SK-N-SH (cell line): ENCODE measurements at regions not wholly inside any gene's neighbourhood (a gene's known extent, or its start where the extent isn't known, plus 50 kb on each side); places are given as distances from the start of the nearest gene placed in this dataset.

Experiments used
- CTCF ChIA-PET: fragments of 300-600, 350-600 bp; formaldehyde crosslinking; extraction: SDS; loops from one replicate; lab custom pipeline; 2021; lab: Yijun Ruan, JAX
- POLR2A ChIA-PET: fragments of 350-600 bp; sonication (Branson Sonifier 250); formaldehyde crosslinking; extraction: SDS; loops from one replicate; lab custom pipeline; 2020; ENCODE audit warnings: antibody characterized with exemption, inconsistent platforms; lab: Yijun Ruan, JAX
- DNase-seq: peaks from one replicate; pipeline ENCODE4 v3.0.0; 2012
- H2AFZ ChIP-seq: fragments of 200-600 bp; sonication (generic); 2 replicates; pipeline ENCODE4 v1.8.1; 2016; ENCODE audit warnings: antibody characterized with exemption, mild to moderate bottlenecking, low read depth
- H3F3A ChIP-seq: fragments of 200-600 bp; sonication (generic); replicated peaks from 2 replicates; pipeline ENCODE3; 2016; ENCODE audit warnings: antibody characterized with exemption, mild to moderate bottlenecking; ENCODE audit not compliant: insufficient read depth
- H3K27ac ChIP-seq, 2 experiments: fragments of 200-500 bp in 1 of 2; fragments of 200-600 bp in 1 of 2; sonication (Bioruptor generic) in 1 of 2; sonication (generic), shearing (Covaris generic) in 1 of 2; 2 replicates each; pipeline versions ENCODE4 v1.5.1 to v1.6.1; 2014 to 2016; ENCODE audit warnings: low read depth in 2 of 2, inconsistent platforms in 1 of 2, low read length in 1 of 2, mild to moderate bottlenecking in 1 of 2, mixed read lengths in 1 of 2
- H3K27me3 ChIP-seq: fragments of 200-600 bp; sonication (generic), shearing (Covaris generic); 2 replicates; pipeline ENCODE4 v1.6.1; 2016; ENCODE audit warnings: mixed run types; ENCODE audit not compliant: insufficient read depth
- H3K36me3 ChIP-seq, 2 experiments: fragments of 200-500 bp in 1 of 2; fragments of 200-600 bp in 1 of 2; sonication (Bioruptor generic) in 1 of 2; sonication (generic) in 1 of 2; replicated peaks in 1 of 2; 2 replicates each; pipeline versions ENCODE3 to v1.5.1; 2014 to 2016; ENCODE audit warnings: low read length in 1 of 2, mild to moderate bottlenecking in 1 of 2; ENCODE audit not compliant: insufficient read depth in 2 of 2, control insufficient read depth in 1 of 2
- H3K4me1 ChIP-seq, 2 experiments: fragments of 200-500 bp in 1 of 2; fragments of 200-600 bp in 1 of 2; sonication (Bioruptor generic) in 1 of 2; sonication (generic), shearing (Covaris generic) in 1 of 2; 2 replicates each; pipeline versions ENCODE4 v1.5.1 to v1.6.1; 2014 to 2016; ENCODE audit warnings: low read depth in 1 of 2, low read length in 1 of 2, mixed run types in 1 of 2; ENCODE audit not compliant: insufficient read depth in 2 of 2, control insufficient read depth in 1 of 2
- H3K4me2 ChIP-seq: fragments of 200-600 bp; sonication (generic), shearing (Covaris generic); 2 replicates; pipeline ENCODE4 v1.6.1; 2017; ENCODE audit warnings: mixed run types
- H3K4me3 ChIP-seq, 2 experiments: fragments of 200-500 bp in 1 of 2; fragments of 200-600 bp in 1 of 2; sonication (Bioruptor generic) in 1 of 2; sonication (generic), shearing (Covaris generic) in 1 of 2; 2 replicates each; pipeline versions ENCODE4 v1.5.1 to v1.8.1; 2014 to 2016; ENCODE audit warnings: low read depth in 2 of 2, inconsistent platforms in 1 of 2, low read length in 1 of 2, mild to moderate bottlenecking in 1 of 2, mixed read lengths in 1 of 2, moderate library complexity in 1 of 2
- H3K79me2 ChIP-seq: fragments of 200-600 bp; sonication (generic); 2 replicates; pipeline ENCODE4 v1.8.1; 2017; ENCODE audit warnings: mild to moderate bottlenecking; ENCODE audit not compliant: insufficient read depth
- H3K9ac ChIP-seq: fragments of 200-600 bp; sonication (generic); 2 replicates; pipeline ENCODE4 v1.6.1; 2017; ENCODE audit warnings: mixed run types
- H3K9me2 ChIP-seq: fragments of 200-600 bp; sonication (generic); 2 replicates; pipeline ENCODE4 v1.6.1; 2017; ENCODE audit warnings: mixed run types
- H3K9me3 ChIP-seq: fragments of 200-600 bp; sonication (generic); 2 replicates; pipeline ENCODE4 v1.6.1; 2017; ENCODE audit warnings: mixed run types, mild to moderate bottlenecking, moderate library complexity
- H4K20me1 ChIP-seq: fragments of 200-600 bp; sonication (generic); 2 replicates; pipeline ENCODE4 v1.6.1; 2017; ENCODE audit warnings: mild to moderate bottlenecking, mixed run types; ENCODE audit not compliant: insufficient read depth
- CHD2 ChIP-seq: fragments of 150-350 bp; IDR thresholded peaks from 2 replicates; pipeline ENCODE4 v1.6.1; 2018; ENCODE audit warnings: low read length; ENCODE audit not compliant: partially characterized antibody
- EZH2phosphoT487 ChIP-seq: fragments of 200-600 bp; sonication (generic); IDR thresholded peaks from 2 replicates; pipeline ENCODE4 v1.6.1; 2017; ENCODE audit warnings: low read depth, mixed run types, mild to moderate bottlenecking, antibody characterized with exemption, moderate library complexity, borderline replicate concordance
- FOXJ3 ChIP-seq: sonication (generic); formaldehyde crosslinking; IDR thresholded peaks from 2 replicates; pipeline ENCODE4 v1.5.1; 2020; ENCODE audit warnings: mild to moderate bottlenecking, missing genetic modification reagents
- JUND ChIP-seq: IDR thresholded peaks from 2 replicates; pipeline ENCODE4 v1.4.0; 2012
- MXI1 ChIP-seq: IDR thresholded peaks from 2 replicates; pipeline ENCODE4 v1.6.1; 2012; ENCODE audit warnings: mild to moderate bottlenecking, low read depth, low read length, improper control_type of control experiment
- NFIC ChIP-seq: IDR thresholded peaks from 2 replicates; pipeline ENCODE4 v1.4.0; 2012; ENCODE audit warnings: borderline replicate concordance
- PBX3 ChIP-seq: IDR thresholded peaks from 2 replicates; pipeline ENCODE4; 2012
- RXRA ChIP-seq: IDR thresholded peaks from 2 replicates; pipeline ENCODE4 v1.4.0; 2012; ENCODE audit warnings: low read depth, mild to moderate bottlenecking, borderline replicate concordance
- TEAD4 ChIP-seq: IDR thresholded peaks from 2 replicates; pipeline ENCODE4 v1.4.0; 2012; ENCODE audit warnings: mild to moderate bottlenecking, borderline replicate concordance; ENCODE audit not compliant: insufficient read depth
- WGBS: methylation state at CpG from one replicate; pipeline ENCODE4 v1.1.6; 2017; ENCODE audit warnings: low lambda C conversion rate; 5-methylcytosine and 5-hydroxymethylcytosine counted together
- TF ChIP-seq, protein P1 (sequence below): fragments of 150-350 bp; IDR thresholded peaks from 2 replicates; pipeline ENCODE4 v1.6.1; 2016; ENCODE audit warnings: mild to moderate bottlenecking, low read depth, low read length
- TF ChIP-seq, protein P2 (sequence below): IDR thresholded peaks from 2 replicates; pipeline ENCODE4 v1.6.1; 2012; ENCODE audit warnings: mild to moderate bottlenecking, low read depth, low read length, moderate library complexity
- TF ChIP-seq, protein P3 (sequence below): IDR thresholded peaks from 2 replicates; pipeline ENCODE4 v1.4.0; 2012; ENCODE audit warnings: low read depth, borderline replicate concordance

GRCh38 chr14:38310420-38310995 is 54.6 kb upstream of the CLEC14A start:
- Histone ChIP-seq H3K79me2 (no peaks in the 10 kb centered on the region), H3K4me3 (no peak overlapping the region), H3K9me2 (no peaks in the 10 kb centered on the region), H3F3A (no peaks in the 10 kb centered on the region), H3K4me1 (no peaks in the 10 kb centered on the region; a peak in 1 of 4 replicates), H3K9me3 (no peaks in the 10 kb centered on the region), H3K27ac (no peak overlapping the region), H3K9ac (no peak overlapping the region), H3K27me3 (no peaks in the 10 kb centered on the region), H3K36me3 (no peaks in the 10 kb centered on the region), H2AFZ (no peak overlapping the region), H4K20me1 (no peaks in the 10 kb centered on the region), H3K4me2 (no peak overlapping the region)
- TF ChIP-seq MXI1, result no peak
- no peak for TF ChIP-seq EZH2phosphoT487
- no peak for TF ChIP-seq TEAD4
- TF ChIP-seq, protein P1, sequence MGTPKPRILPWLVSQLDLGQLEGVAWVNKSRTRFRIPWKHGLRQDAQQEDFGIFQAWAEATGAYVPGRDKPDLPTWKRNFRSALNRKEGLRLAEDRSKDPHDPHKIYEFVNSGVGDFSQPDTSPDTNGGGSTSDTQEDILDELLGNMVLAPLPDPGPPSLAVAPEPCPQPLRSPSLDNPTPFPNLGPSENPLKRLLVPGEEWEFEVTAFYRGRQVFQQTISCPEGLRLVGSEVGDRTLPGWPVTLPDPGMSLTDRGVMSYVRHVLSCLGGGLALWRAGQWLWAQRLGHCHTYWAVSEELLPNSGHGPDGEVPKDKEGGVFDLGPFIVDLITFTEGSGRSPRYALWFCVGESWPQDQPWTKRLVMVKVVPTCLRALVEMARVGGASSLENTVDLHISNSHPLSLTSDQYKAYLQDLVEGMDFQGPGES, result no peak
- TF ChIP-seq, protein P2, sequence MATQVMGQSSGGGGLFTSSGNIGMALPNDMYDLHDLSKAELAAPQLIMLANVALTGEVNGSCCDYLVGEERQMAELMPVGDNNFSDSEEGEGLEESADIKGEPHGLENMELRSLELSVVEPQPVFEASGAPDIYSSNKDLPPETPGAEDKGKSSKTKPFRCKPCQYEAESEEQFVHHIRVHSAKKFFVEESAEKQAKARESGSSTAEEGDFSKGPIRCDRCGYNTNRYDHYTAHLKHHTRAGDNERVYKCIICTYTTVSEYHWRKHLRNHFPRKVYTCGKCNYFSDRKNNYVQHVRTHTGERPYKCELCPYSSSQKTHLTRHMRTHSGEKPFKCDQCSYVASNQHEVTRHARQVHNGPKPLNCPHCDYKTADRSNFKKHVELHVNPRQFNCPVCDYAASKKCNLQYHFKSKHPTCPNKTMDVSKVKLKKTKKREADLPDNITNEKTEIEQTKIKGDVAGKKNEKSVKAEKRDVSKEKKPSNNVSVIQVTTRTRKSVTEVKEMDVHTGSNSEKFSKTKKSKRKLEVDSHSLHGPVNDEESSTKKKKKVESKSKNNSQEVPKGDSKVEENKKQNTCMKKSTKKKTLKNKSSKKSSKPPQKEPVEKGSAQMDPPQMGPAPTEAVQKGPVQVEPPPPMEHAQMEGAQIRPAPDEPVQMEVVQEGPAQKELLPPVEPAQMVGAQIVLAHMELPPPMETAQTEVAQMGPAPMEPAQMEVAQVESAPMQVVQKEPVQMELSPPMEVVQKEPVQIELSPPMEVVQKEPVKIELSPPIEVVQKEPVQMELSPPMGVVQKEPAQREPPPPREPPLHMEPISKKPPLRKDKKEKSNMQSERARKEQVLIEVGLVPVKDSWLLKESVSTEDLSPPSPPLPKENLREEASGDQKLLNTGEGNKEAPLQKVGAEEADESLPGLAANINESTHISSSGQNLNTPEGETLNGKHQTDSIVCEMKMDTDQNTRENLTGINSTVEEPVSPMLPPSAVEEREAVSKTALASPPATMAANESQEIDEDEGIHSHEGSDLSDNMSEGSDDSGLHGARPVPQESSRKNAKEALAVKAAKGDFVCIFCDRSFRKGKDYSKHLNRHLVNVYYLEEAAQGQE, result no peak
- no peak for TF ChIP-seq RXRA
- no peak for DNase-seq
- ChIA-PET POLR2A (no interaction called here), CTCF (no interaction called here)
- WGBS, result 6% methylated on average over 3 of the region's 3 CpGs

- Histone ChIP-seq H4K20me1 (no peaks in the 10 kb centered on the region), H3K27me3 (no peaks in the 10 kb centered on the region), H3K4me2 (no peak overlapping the region), H3K9me2 (no peaks in the 10 kb centered on the region), H3K36me3 (no peaks in the 10 kb centered on the region), H3K9me3 (no peaks in the 10 kb centered on the region), H3K9ac (no peak overlapping the region), H3K27ac (no peak overlapping the region), H3K4me3 (no peak overlapping the region), H3F3A (no peaks in the 10 kb centered on the region), H2AFZ (no peak overlapping the region), H3K4me1 (no peaks in the 10 kb centered on the region; a peak in 1 of 4 replicates), H3K79me2 (no peaks in the 10 kb centered on the region)
- TF ChIP-seq CHD2 (no peak), JUND (no peak), NFIC (no peak), FOXJ3 (CRISPR knock-in tag) (no peak), PBX3 (no peak)
- TF ChIP-seq, protein P3, sequence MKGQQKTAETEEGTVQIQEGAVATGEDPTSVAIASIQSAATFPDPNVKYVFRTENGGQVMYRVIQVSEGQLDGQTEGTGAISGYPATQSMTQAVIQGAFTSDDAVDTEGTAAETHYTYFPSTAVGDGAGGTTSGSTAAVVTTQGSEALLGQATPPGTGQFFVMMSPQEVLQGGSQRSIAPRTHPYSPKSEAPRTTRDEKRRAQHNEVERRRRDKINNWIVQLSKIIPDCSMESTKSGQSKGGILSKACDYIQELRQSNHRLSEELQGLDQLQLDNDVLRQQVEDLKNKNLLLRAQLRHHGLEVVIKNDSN, result no peak
- CTCF ChIA-PET, result no interaction called here
- POLR2A ChIA-PET, result no interaction called here
- DNase-seq, result no peak
- 13% methylated on average over 5 of the region's 5 CpGs for WGBS
Observed at GRCh38 chr14:38309522-38310277, 53.8 kb upstream of the CLEC14A start.
